ENCODE measurements at regions not wholly inside any gene's neighbourhood (a gene's known extent, or its start where the extent isn't known, plus 50 kb on each side); places are given as distances from the start of the nearest gene placed in this dataset.
"Not testable (repeated sequence)": the region's sequence is repeated elsewhere in the genome, so short reads cannot be mapped to it uniquely, and the experiment has no call there.

- no peak for DNase-seq (ENCODE audit: low read depth)
These were observed 132.9 kb upstream of the GRB10 start for GRCh38 chr7:50915621-50916020.

GRCh38 chr7:50914460-50914859 is 131.8 kb upstream of the GRB10 start:
- DNase-seq (ENCODE audit: low read depth): no peak

GRCh38 chr7:50908628-50909290 is 126.1 kb upstream of the GRB10 start:
- no peak for DNase-seq (ENCODE audit: low read depth)

GRCh38 chr7:50898604-50899477 is 116.1 kb upstream of the GRB10 start:
- DNase-seq (ENCODE audit: low read depth): not testable (repeated sequence)

- DNase-seq (ENCODE audit: low read depth): not testable (repeated sequence)
These were observed 104.4 kb upstream of the GRB10 start for GRCh38 chr7:50887061-50887460.

- DNase-seq (ENCODE audit: low read depth): no peak
These were observed 89.7 kb upstream of the GRB10 start for GRCh38 chr7:50872437-50872836.

GRCh38 chr7:50869108-50869725 is 86.5 kb upstream of the GRB10 start:
- DNase-seq (ENCODE audit: low read depth): peak; percentile 25

- DNase-seq (ENCODE audit: low read depth): no peak
These were observed 85.9 kb upstream of the GRB10 start for GRCh38 chr7:50868426-50869100.

- no peak for DNase-seq (ENCODE audit: low read depth)
These were observed 84.3 kb upstream of the GRB10 start for GRCh38 chr7:50867034-50867356.

GRCh38 chr7:50866343-50867033 is 83.8 kb upstream of the GRB10 start:
- no peak for DNase-seq (ENCODE audit: low read depth)

GRCh38 chr7:50865450-50865849 is 82.8 kb upstream of the GRB10 start:
- no peak for DNase-seq (ENCODE audit: low read depth)

GRCh38 chr7:50864694-50865093 is 82.0 kb upstream of the GRB10 start:
- DNase-seq (ENCODE audit: low read depth): no peak

GRCh38 chr7:50863053-50863452 is 80.4 kb upstream of the GRB10 start:
- DNase-seq (ENCODE audit: low read depth): no peak

- DNase-seq (ENCODE audit: low read depth): no peak
These were observed 79.6 kb upstream of the GRB10 start for GRCh38 chr7:50862302-50862701.

GRCh38 chr7:50860598-50860997 is 77.9 kb upstream of the GRB10 start:
- no peak for DNase-seq (ENCODE audit: low read depth)

GRCh38 chr7:50860174-50860573 is 77.5 kb upstream of the GRB10 start:
- DNase-seq (ENCODE audit: low read depth): no peak

- DNase-seq (ENCODE audit: low read depth): no peak
These were observed 76.0 kb upstream of the GRB10 start for GRCh38 chr7:50858528-50859245.

GRCh38 chr7:50857804-50858489 is 75.3 kb upstream of the GRB10 start:
- no peak for DNase-seq (ENCODE audit: low read depth)

- no peak for DNase-seq (ENCODE audit: low read depth)
These were observed 74.1 kb upstream of the GRB10 start for GRCh38 chr7:50856806-50857205.

- DNase-seq (ENCODE audit: low read depth): no peak
These were observed 73.5 kb upstream of the GRB10 start for GRCh38 chr7:50856231-50856630.

- no peak for DNase-seq (ENCODE audit: low read depth)
These were observed 72.8 kb upstream of the GRB10 start for GRCh38 chr7:50855526-50855925.

All from HS-5 (cell line).